HG03521 (cell line): ENCODE measurements at regions not wholly inside any gene's neighbourhood (a gene's known extent, or its start where the extent isn't known, plus 50 kb on each side); places are given as distances from the start of the nearest gene placed in this dataset.
"Not testable (repeated sequence)": the region's sequence is repeated elsewhere in the genome, so short reads cannot be mapped to it uniquely, and the experiment has no call there.

Experiments used
- ATAC-seq: cut with Tn5 transposase; IDR thresholded peaks from one replicate; pipeline ENCODE4 v1.9.1; 2021; ENCODE audit warnings: mild to moderate bottlenecking, moderate library complexity; ENCODE audit not compliant: unreplicated experiment

- ATAC-seq = no peak
Measured at GRCh38 chr5:2357309-2357708, 394.2 kb downstream of the IRX2 start.

GRCh38 chr5:2355859-2356258 is 395.6 kb downstream of the IRX2 start:
- ATAC-seq = no peak

GRCh38 chr5:2353871-2354440 is 397.5 kb downstream of the IRX2 start:
- no peak for ATAC-seq

- no peak for ATAC-seq
Measured at GRCh38 chr5:2353211-2353610, 398.3 kb downstream of the IRX2 start.

- no peak for ATAC-seq
Measured at GRCh38 chr5:2352101-2352861, 399.2 kb downstream of the IRX2 start.

GRCh38 chr5:2349768-2350167 is 401.7 kb downstream of the IRX2 start:
- not testable (repeated sequence) for ATAC-seq

GRCh38 chr5:2338686-2339085 is 412.8 kb downstream of the IRX2 start:
- no peak for ATAC-seq

- no peak for ATAC-seq
Measured at GRCh38 chr5:2335733-2336515, 415.6 kb downstream of the IRX2 start.

GRCh38 chr5:2335125-2335732 is 416.2 kb downstream of the IRX2 start:
- ATAC-seq = no peak

GRCh38 chr5:2334719-2335118 is 416.8 kb downstream of the IRX2 start:
- no peak for ATAC-seq

GRCh38 chr5:2333291-2333690 is 418.2 kb downstream of the IRX2 start:
- ATAC-seq = no peak

- no peak for ATAC-seq
Measured at GRCh38 chr5:2332521-2332920, 419.0 kb downstream of the IRX2 start.

- ATAC-seq = no peak
Measured at GRCh38 chr5:2330325-2331130, 420.9 kb downstream of the IRX2 start.

- no peak for ATAC-seq
Measured at GRCh38 chr5:2329741-2330140, 421.7 kb downstream of the IRX2 start.

- no peak for ATAC-seq
Measured at GRCh38 chr5:2326601-2327000, 424.9 kb downstream of the IRX2 start.

- no peak for ATAC-seq
Measured at GRCh38 chr5:2324788-2325187, 426.7 kb downstream of the IRX2 start.

- ATAC-seq = no peak
Measured at GRCh38 chr5:2320611-2321010, 430.9 kb downstream of the IRX2 start.

- no peak for ATAC-seq
Measured at GRCh38 chr5:2317540-2317939, 433.9 kb downstream of the IRX2 start.

- no peak for ATAC-seq
Measured at GRCh38 chr5:2311851-2312250, 429.1 kb upstream of the IRX4 start.

- no peak for ATAC-seq
Measured at GRCh38 chr5:2310946-2311345, 428.2 kb upstream of the IRX4 start.

GRCh38 chr5:2307631-2308030 is 424.9 kb upstream of the IRX4 start:
- no peak for ATAC-seq
